ENCODE measurements at regions not wholly inside any gene's neighbourhood (a gene's known extent, or its start where the extent isn't known, plus 50 kb on each side); places are given as distances from the start of the nearest gene placed in this dataset.
A peak's percentile ranks its signal among the peaks of the same experiment; 100 is the strongest.

DNA sequence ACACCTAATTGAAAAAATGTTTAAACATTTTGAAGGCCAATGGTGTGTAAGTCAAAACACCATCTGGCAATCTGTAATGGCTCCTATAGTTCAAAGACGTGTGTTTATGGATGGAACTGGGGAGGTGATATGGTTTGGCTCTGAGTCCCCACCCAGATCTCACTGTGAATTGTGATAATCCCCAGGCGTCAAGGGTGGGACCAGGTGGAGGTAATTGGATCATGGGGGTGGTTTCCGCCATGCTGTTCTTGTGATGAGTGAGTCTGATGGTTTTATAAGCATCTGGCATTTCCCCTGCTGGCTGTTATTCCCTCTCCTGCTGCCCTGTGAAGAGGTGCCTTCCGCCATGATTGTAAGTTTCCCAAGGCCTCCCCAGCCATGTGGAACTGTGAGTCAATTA, 52.2 kb downstream of the ADRA2C start:
- H3K4me1 ChIP-seq (ENCODE audit: control insufficient read depth in 3 of 3, insufficient read depth in 2 of 3, low read depth in 1 of 3, low read length in 2 of 3): no peaks in the 10 kb centered on the region
- 73 to 86% (median 77%) methylated on average over 4 of the region's 4 CpGs for WGBS, 3 donors
- H3K27me3 ChIP-seq (ENCODE audit: control insufficient read depth in 3 of 3, insufficient read depth in 3 of 3, low read length in 3 of 3): peaks cover 0 to 3% (median 3%) of the 10 kb centered on the region in 3 donors
- H3K36me3 ChIP-seq (ENCODE audit: control insufficient read depth in 3 of 3, insufficient read depth in 2 of 3, low read depth in 1 of 3, low read length in 3 of 3): no peaks in the 10 kb centered on the region
- FAIRE-seq (no peak), DNase-seq (no peak)
- H3K4me3 ChIP-seq (ENCODE audit: low read depth in 1 of 3, low read length in 3 of 3): no peak overlapping the region
- H3K9me3 ChIP-seq (ENCODE audit: control insufficient read depth in 2 of 2, insufficient read depth in 1 of 2, low read depth in 1 of 2, low read length in 1 of 2): peaks cover 0 to 4% of the 10 kb centered on the region in 2 donors
- no peak overlapping the region for H3K27ac ChIP-seq (ENCODE audit: low read depth in 1 of 3, low read length in 2 of 3)

- Histone ChIP-seq H3K4me3 (ENCODE audit: low read depth in 1 of 3, low read length in 3 of 3) (no peak overlapping the region), H3K27ac (ENCODE audit: low read depth in 1 of 3, low read length in 2 of 3) (no peak overlapping the region), H3K36me3 (ENCODE audit: control insufficient read depth in 3 of 3, insufficient read depth in 2 of 3, low read depth in 1 of 3, low read length in 3 of 3) (no peaks in the 10 kb centered on the region), H3K4me1 (ENCODE audit: control insufficient read depth in 3 of 3, insufficient read depth in 2 of 3, low read depth in 1 of 3, low read length in 2 of 3) (no peaks in the 10 kb centered on the region), H3K27me3 (ENCODE audit: control insufficient read depth in 3 of 3, insufficient read depth in 3 of 3, low read length in 3 of 3) (peaks cover 0 to 3% (median 3%) of the 10 kb centered on the region in 3 donors), H3K9me3 (ENCODE audit: control insufficient read depth in 2 of 2, insufficient read depth in 1 of 2, low read depth in 1 of 2, low read length in 1 of 2) (peaks cover 0 to 4% of the 10 kb centered on the region in 2 donors)
- FAIRE-seq (no peak), DNase-seq (peak; percentile 19 to 24)
- WGBS, 3 donors: 59 to 71% (median 60%) methylated on average over 17 of the region's 17 CpGs
Measured at GRCh38 chr4:3819210-3819919, 53.2 kb downstream of the ADRA2C start.

- Histone ChIP-seq H3K36me3 (ENCODE audit: control insufficient read depth in 3 of 3, insufficient read depth in 2 of 3, low read depth in 1 of 3, low read length in 3 of 3) (no peaks in the 10 kb centered on the region), H3K4me3 (ENCODE audit: low read depth in 1 of 3, low read length in 3 of 3) (no peak overlapping the region), H3K9me3 (ENCODE audit: control insufficient read depth in 2 of 2, insufficient read depth in 1 of 2, low read depth in 1 of 2, low read length in 1 of 2) (peaks cover 0 to 4% of the 10 kb centered on the region in 2 donors), H3K27me3 (ENCODE audit: control insufficient read depth in 3 of 3, insufficient read depth in 3 of 3, low read length in 3 of 3) (peaks cover 0 to 3% (median 3%) of the 10 kb centered on the region in 3 donors), H3K4me1 (ENCODE audit: control insufficient read depth in 3 of 3, insufficient read depth in 2 of 3, low read depth in 1 of 3, low read length in 2 of 3) (no peaks in the 10 kb centered on the region), H3K27ac (ENCODE audit: low read depth in 1 of 3, low read length in 2 of 3) (no peak overlapping the region)
- DNase-seq (no peak), FAIRE-seq (no peak)
- 61 to 72% (median 61%) methylated on average over 14 of the region's 14 CpGs for WGBS, 3 donors
Measured at GRCh38 chr4:3820016-3820805, 54.0 kb downstream of the ADRA2C start.

GRCh38 chr4:3820806-3821579, 54.8 kb downstream of the ADRA2C start:
- Histone ChIP-seq H3K36me3 (ENCODE audit: control insufficient read depth in 3 of 3, insufficient read depth in 2 of 3, low read depth in 1 of 3, low read length in 3 of 3) (no peaks in the 10 kb centered on the region), H3K9me3 (ENCODE audit: control insufficient read depth in 2 of 2, insufficient read depth in 1 of 2, low read depth in 1 of 2, low read length in 1 of 2) (peaks cover 0 to 4% of the 10 kb centered on the region in 2 donors), H3K27me3 (ENCODE audit: control insufficient read depth in 3 of 3, insufficient read depth in 3 of 3, low read length in 3 of 3) (peaks cover 0 to 3% (median 3%) of the 10 kb centered on the region in 3 donors), H3K4me1 (ENCODE audit: control insufficient read depth in 3 of 3, insufficient read depth in 2 of 3, low read depth in 1 of 3, low read length in 2 of 3) (no peaks in the 10 kb centered on the region), H3K27ac (ENCODE audit: low read depth in 1 of 3, low read length in 2 of 3) (no peak overlapping the region), H3K4me3 (ENCODE audit: low read depth in 1 of 3, low read length in 3 of 3) (no peak overlapping the region)
- WGBS, 3 donors: 57 to 70% (median 58%) methylated on average over 24 of the region's 24 CpGs
- no peak for FAIRE-seq
- peak in 1 of 2 donors; percentile 28 for DNase-seq

GRCh38 chr4:3821580-3822229, 55.5 kb downstream of the ADRA2C start:
- 72 to 81% (median 75%) methylated on average over 15 of the region's 15 CpGs for WGBS, 3 donors
- no peak for FAIRE-seq
- H3K27me3 ChIP-seq (ENCODE audit: control insufficient read depth in 3 of 3, insufficient read depth in 3 of 3, low read length in 3 of 3): peaks cover 0 to 3% (median 3%) of the 10 kb centered on the region in 3 donors
- H3K4me1 ChIP-seq (ENCODE audit: control insufficient read depth in 3 of 3, insufficient read depth in 2 of 3, low read depth in 1 of 3, low read length in 2 of 3): no peaks in the 10 kb centered on the region
- H3K27ac ChIP-seq (ENCODE audit: low read depth in 1 of 3, low read length in 2 of 3): no peak overlapping the region
- H3K36me3 ChIP-seq (ENCODE audit: control insufficient read depth in 3 of 3, insufficient read depth in 2 of 3, low read depth in 1 of 3, low read length in 3 of 3): no peaks in the 10 kb centered on the region
- no peak for DNase-seq
- peaks cover 0 to 4% of the 10 kb centered on the region in 2 donors for H3K9me3 ChIP-seq (ENCODE audit: control insufficient read depth in 2 of 2, insufficient read depth in 1 of 2, low read depth in 1 of 2, low read length in 1 of 2)
- H3K4me3 ChIP-seq (ENCODE audit: low read depth in 1 of 3, low read length in 3 of 3): no peak overlapping the region

DNA sequence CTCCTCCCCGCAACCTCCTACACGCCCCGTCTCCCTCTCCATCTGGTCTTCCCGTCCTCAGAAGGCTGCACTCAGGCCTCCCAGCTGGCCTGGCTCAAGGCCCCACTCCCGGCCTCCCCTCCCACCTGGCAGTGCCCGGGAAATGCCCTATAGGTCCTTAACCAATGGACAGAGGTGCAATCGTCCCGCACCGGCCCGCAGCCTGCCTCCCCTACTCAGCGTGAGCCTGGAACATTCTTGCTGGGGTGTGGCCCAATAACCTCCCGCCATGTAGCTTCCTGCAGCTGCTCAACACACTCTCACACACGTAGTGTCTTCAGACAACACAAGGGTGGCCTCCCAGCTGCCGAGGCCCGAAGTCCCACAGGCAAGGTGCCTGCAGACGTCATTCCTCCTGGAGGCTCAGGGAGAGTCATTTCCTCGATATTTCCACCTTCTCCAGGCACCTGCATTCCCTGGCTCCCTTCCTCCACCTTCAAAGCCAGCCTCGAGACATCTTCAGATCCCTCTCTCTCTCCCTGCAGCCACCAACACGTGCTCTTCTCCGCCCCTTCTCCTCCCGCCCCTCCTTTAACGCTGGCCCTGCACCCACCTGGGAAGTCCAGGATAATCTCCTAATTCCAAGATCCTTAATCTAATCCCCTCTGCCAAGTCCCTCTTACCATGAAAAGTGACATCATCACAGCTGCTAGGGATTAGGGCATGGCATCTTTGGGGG, 56.2 kb downstream of the ADRA2C start:
- H3K27me3 ChIP-seq (ENCODE audit: control insufficient read depth in 3 of 3, insufficient read depth in 3 of 3, low read length in 3 of 3): peaks cover 0 to 3% (median 3%) of the 10 kb centered on the region in 3 donors
- H3K4me3 ChIP-seq (ENCODE audit: low read depth in 1 of 3, low read length in 3 of 3): no peak overlapping the region
- DNase-seq (peak; percentile 11 to 60), FAIRE-seq (no peak)
- H3K36me3 ChIP-seq (ENCODE audit: control insufficient read depth in 3 of 3, insufficient read depth in 2 of 3, low read depth in 1 of 3, low read length in 3 of 3): no peaks in the 10 kb centered on the region
- WGBS, 3 donors: 42 to 52% (median 46%) methylated on average over 21 to 22 of the region's 22 CpGs
- no peak overlapping the region for H3K27ac ChIP-seq (ENCODE audit: low read depth in 1 of 3, low read length in 2 of 3)
- no peaks in the 10 kb centered on the region for H3K9me3 ChIP-seq (ENCODE audit: control insufficient read depth in 2 of 2, insufficient read depth in 1 of 2, low read depth in 1 of 2, low read length in 1 of 2)
- H3K4me1 ChIP-seq (ENCODE audit: control insufficient read depth in 3 of 3, insufficient read depth in 2 of 3, low read depth in 1 of 3, low read length in 2 of 3): no peaks in the 10 kb centered on the region

GRCh38 chr4:3823496-3824341, 57.5 kb downstream of the ADRA2C start:
- no peak overlapping the region for H3K4me3 ChIP-seq (ENCODE audit: low read depth in 1 of 3, low read length in 3 of 3)
- H3K27ac ChIP-seq (ENCODE audit: low read depth in 1 of 3, low read length in 2 of 3): no peak overlapping the region
- H3K9me3 ChIP-seq (ENCODE audit: control insufficient read depth in 2 of 2, insufficient read depth in 1 of 2, low read depth in 1 of 2, low read length in 1 of 2): no peaks in the 10 kb centered on the region
- no peaks in the 10 kb centered on the region for H3K36me3 ChIP-seq (ENCODE audit: control insufficient read depth in 3 of 3, insufficient read depth in 2 of 3, low read depth in 1 of 3, low read length in 3 of 3)
- peaks cover 0 to 3% (median 3%) of the 10 kb centered on the region in 3 donors for H3K27me3 ChIP-seq (ENCODE audit: control insufficient read depth in 3 of 3, insufficient read depth in 3 of 3, low read length in 3 of 3)
- no peaks in the 10 kb centered on the region for H3K4me1 ChIP-seq (ENCODE audit: control insufficient read depth in 3 of 3, insufficient read depth in 2 of 3, low read depth in 1 of 3, low read length in 2 of 3)
- no peak for DNase-seq
- WGBS, 3 donors: 68 to 81% (median 71%) methylated on average over 34 of the region's 34 CpGs
- FAIRE-seq: no peak
